Activated T-helper 17 cell treated with anti-CD3 and anti-CD28 coated beads, Interleukin-2, amount 50 U/mL, for 72 hours (primary cell): ENCODE measurements at regions not wholly inside any gene's neighbourhood (a gene's known extent, or its start where the extent isn't known, plus 50 kb on each side); places are given as distances from the start of the nearest gene placed in this dataset.

ENCODE experiments used
- ATAC-seq: fragments of 150-1000 bp; cut with Tn5 transposase; replicated peaks from 2 replicates; pipeline ENCODE4 v1.10.0; 2021; ENCODE audit warnings: mild to moderate bottlenecking, moderate library complexity
- H3K27ac Mint-ChIP-seq: one replicate; pipeline ENCODE4 v1.8.0; 2022; ENCODE audit warnings: mixed read lengths
- H3K27me3 Mint-ChIP-seq: one replicate; pipeline ENCODE4 v1.8.0; 2022; ENCODE audit warnings: mixed read lengths
- H3K36me3 Mint-ChIP-seq: one replicate; pipeline ENCODE4 v1.8.0; 2022; ENCODE audit warnings: low read depth, mild to moderate bottlenecking, mixed read lengths
- H3K4me1 Mint-ChIP-seq: one replicate; pipeline ENCODE4 v1.8.0; 2022; ENCODE audit warnings: mixed read lengths
- H3K4me3 Mint-ChIP-seq: one replicate; pipeline ENCODE4 v1.8.0; 2022; ENCODE audit warnings: mild to moderate bottlenecking, mixed read lengths
- H3K9me3 Mint-ChIP-seq: one replicate; pipeline ENCODE4 v1.8.0; 2022; ENCODE audit warnings: mixed read lengths

GRCh38 chr2:41936771-41937463, 110.9 kb upstream of the PKDCC start:
- Mint-ChIP-seq H3K36me3 (no peaks in the 10 kb centered on the region), H3K27ac (no peak overlapping the region), H3K9me3 (no peaks in the 10 kb centered on the region), H3K27me3 (no peaks in the 10 kb centered on the region), H3K4me3 (no peak overlapping the region), H3K4me1 (peaks cover 7% of the 10 kb centered on the region)
- ATAC-seq: no peak

GRCh38 chr2:41937464-41937906, 110.3 kb upstream of the PKDCC start:
- Mint-ChIP-seq H3K4me1 (peaks cover 7% of the 10 kb centered on the region), H3K9me3 (no peaks in the 10 kb centered on the region), H3K27me3 (no peaks in the 10 kb centered on the region), H3K36me3 (no peaks in the 10 kb centered on the region), H3K4me3 (no peak overlapping the region), H3K27ac (no peak overlapping the region)
- no peak for ATAC-seq

GRCh38 chr2:41937921-41938708, 109.7 kb upstream of the PKDCC start:
- peaks cover 7% of the 10 kb centered on the region for H3K4me1 Mint-ChIP-seq
- no peaks in the 10 kb centered on the region for H3K27me3 Mint-ChIP-seq
- ATAC-seq: no peak
- no peaks in the 10 kb centered on the region for H3K36me3 Mint-ChIP-seq
- H3K9me3 Mint-ChIP-seq: no peaks in the 10 kb centered on the region
- H3K4me3 Mint-ChIP-seq: no peak overlapping the region
- H3K27ac Mint-ChIP-seq: no peak overlapping the region

GRCh38 chr2:41940060-41940744, 107.6 kb upstream of the PKDCC start:
- no peaks in the 10 kb centered on the region for H3K4me1 Mint-ChIP-seq
- ATAC-seq: no peak
- H3K9me3 Mint-ChIP-seq: no peaks in the 10 kb centered on the region
- H3K4me3 Mint-ChIP-seq: no peak overlapping the region
- no peaks in the 10 kb centered on the region for H3K36me3 Mint-ChIP-seq
- H3K27me3 Mint-ChIP-seq: no peaks in the 10 kb centered on the region
- no peak overlapping the region for H3K27ac Mint-ChIP-seq

GRCh38 chr2:41940745-41941063, 107.1 kb upstream of the PKDCC start:
- H3K27ac Mint-ChIP-seq: no peak overlapping the region
- H3K36me3 Mint-ChIP-seq: no peaks in the 10 kb centered on the region
- H3K27me3 Mint-ChIP-seq: no peaks in the 10 kb centered on the region
- H3K9me3 Mint-ChIP-seq: no peaks in the 10 kb centered on the region
- H3K4me1 Mint-ChIP-seq: no peaks in the 10 kb centered on the region
- H3K4me3 Mint-ChIP-seq: no peak overlapping the region
- ATAC-seq: no peak

GRCh38 chr2:41941831-41942230, 106.0 kb upstream of the PKDCC start:
- Mint-ChIP-seq H3K9me3 (no peaks in the 10 kb centered on the region), H3K4me3 (no peak overlapping the region), H3K27ac (no peak overlapping the region), H3K27me3 (no peaks in the 10 kb centered on the region), H3K36me3 (no peaks in the 10 kb centered on the region), H3K4me1 (no peaks in the 10 kb centered on the region)
- no peak for ATAC-seq

GRCh38 chr2:41942278-41942677, 105.5 kb upstream of the PKDCC start:
- ATAC-seq: no peak
- no peak overlapping the region for H3K27ac Mint-ChIP-seq
- no peaks in the 10 kb centered on the region for H3K9me3 Mint-ChIP-seq
- no peaks in the 10 kb centered on the region for H3K4me1 Mint-ChIP-seq
- H3K36me3 Mint-ChIP-seq: no peaks in the 10 kb centered on the region
- H3K27me3 Mint-ChIP-seq: no peaks in the 10 kb centered on the region
- no peak overlapping the region for H3K4me3 Mint-ChIP-seq

GRCh38 chr2:41943159-41943558, 104.7 kb upstream of the PKDCC start:
- H3K9me3 Mint-ChIP-seq: no peaks in the 10 kb centered on the region

GRCh38 chr2:41944220-41944880, 103.5 kb upstream of the PKDCC start:
- no peaks in the 10 kb centered on the region for H3K4me1 Mint-ChIP-seq
- H3K27me3 Mint-ChIP-seq: peaks cover 3% of the 10 kb centered on the region
- no peak overlapping the region for H3K4me3 Mint-ChIP-seq
- no peaks in the 10 kb centered on the region for H3K9me3 Mint-ChIP-seq
- no peak overlapping the region for H3K27ac Mint-ChIP-seq
- H3K36me3 Mint-ChIP-seq: no peaks in the 10 kb centered on the region
- no peak for ATAC-seq

More at GRCh38 chr2:41943159-41943558, 104.7 kb upstream of the PKDCC start:
- no peaks in the 10 kb centered on the region for H3K36me3 Mint-ChIP-seq
- H3K27me3 Mint-ChIP-seq: peaks cover 3% of the 10 kb centered on the region
- no peak overlapping the region for H3K27ac Mint-ChIP-seq
- no peaks in the 10 kb centered on the region for H3K4me1 Mint-ChIP-seq
- no peak for ATAC-seq
- H3K4me3 Mint-ChIP-seq: no peak overlapping the region

GRCh38 chr2:41947701-41948396, 100.0 kb upstream of the PKDCC start:
- Mint-ChIP-seq H3K27me3 (peaks cover 4% of the 10 kb centered on the region), H3K4me3 (no peak overlapping the region), H3K36me3 (no peaks in the 10 kb centered on the region), H3K4me1 (peaks cover 4% of the 10 kb centered on the region), H3K9me3 (no peaks in the 10 kb centered on the region), H3K27ac (no peak overlapping the region)
- ATAC-seq: no peak

- Mint-ChIP-seq H3K27me3 (peaks cover 6% of the 10 kb centered on the region), H3K9me3 (no peaks in the 10 kb centered on the region), H3K4me3 (no peak overlapping the region), H3K27ac (no peak overlapping the region), H3K36me3 (no peaks in the 10 kb centered on the region), H3K4me1 (peaks cover 6% of the 10 kb centered on the region)
- no peak for ATAC-seq
Observed at GRCh38 chr2:41948397-41948763, 99.4 kb upstream of the PKDCC start.

- Mint-ChIP-seq H3K36me3 (no peaks in the 10 kb centered on the region), H3K4me3 (no peak overlapping the region), H3K9me3 (no peaks in the 10 kb centered on the region), H3K27ac (no peak overlapping the region), H3K27me3 (peaks cover 6% of the 10 kb centered on the region), H3K4me1 (peaks cover 13% of the 10 kb centered on the region)
- ATAC-seq: no peak
Observed at GRCh38 chr2:41949091-41949882, 98.5 kb upstream of the PKDCC start.

GRCh38 chr2:41949883-41950665, 97.7 kb upstream of the PKDCC start:
- Mint-ChIP-seq H3K27ac (no peak overlapping the region), H3K36me3 (no peaks in the 10 kb centered on the region), H3K4me1 (peaks cover 13% of the 10 kb centered on the region), H3K27me3 (peaks cover 6% of the 10 kb centered on the region), H3K4me3 (no peak overlapping the region), H3K9me3 (no peaks in the 10 kb centered on the region)
- ATAC-seq: no peak
